A549 (cell line): ENCODE measurements at regions not wholly inside any gene's neighbourhood (a gene's known extent, or its start where the extent isn't known, plus 50 kb on each side); places are given as distances from the start of the nearest gene placed in this dataset.

Source experiments
- BHLHE40 ChIP-seq: IDR thresholded peaks from 2 replicates; pipeline ENCODE4 v1.6.1; 2012; ENCODE audit warnings: low read depth, low read length, inconsistent platforms
- CEBPB ChIP-seq, 2 experiments: fragments of >200 bp in 1 of 2; sonication (Bioruptor Twin) in 1 of 2; formaldehyde crosslinking in 1 of 2; IDR thresholded peaks; 2 replicates each; pipeline ENCODE4 v1.6.1; 2012 to 2016
- CTCF ChIP-seq: fragments of >200 bp; sonication (Bioruptor Twin); formaldehyde crosslinking; IDR thresholded peaks from 3 replicates; pipeline ENCODE4 v1.5.1; 2016
- EHMT2 ChIP-seq: fragments of 200-600 bp; sonication (generic); IDR thresholded peaks from 2 replicates; pipeline ENCODE4 v1.6.1; 2016; ENCODE audit warnings: antibody characterized with exemption, low read depth, mild to moderate bottlenecking, moderate library complexity
- NFE2L2 ChIP-seq: fragments of 150-350 bp; conservative IDR thresholded peaks from 2 replicates; pipeline ENCODE4 v1.6.1; 2014; ENCODE audit warnings: low read length
- PHF8 ChIP-seq: fragments of 200-600 bp; sonication (generic); IDR thresholded peaks from 2 replicates; pipeline ENCODE4 v1.6.1; 2016; ENCODE audit warnings: low read depth, mild to moderate bottlenecking, antibody characterized with exemption, moderate library complexity, borderline replicate concordance
- POLR2A ChIP-seq: IDR thresholded peaks from 2 replicates; pipeline ENCODE4 v1.6.1; 2012; ENCODE audit warnings: mild to moderate bottlenecking, low read length
- RAD21 ChIP-seq, 2 experiments: fragments of >200 bp in 1 of 2; sonication (Bioruptor Twin) in 1 of 2; formaldehyde crosslinking in 1 of 2; IDR thresholded peaks in 1 of 2; conservative IDR thresholded peaks in 1 of 2; 2 replicates in 1 of 2; 3 replicates in 1 of 2; pipeline ENCODE4 v1.6.1; 2012 to 2018; ENCODE audit warnings: inconsistent platforms in 1 of 2

- TF ChIP-seq POLR2A, result no peak
- no peak for TF ChIP-seq RAD21 (conservative IDR thresholded peaks at IDR 0.05 in 1 of 2, IDR thresholded peaks at IDR 0.05 in 1 of 2)
- no peak for TF ChIP-seq NFE2L2
- TF ChIP-seq BHLHE40, result no peak
- TF ChIP-seq PHF8, result no peak
- TF ChIP-seq EHMT2, result no peak
- no peak for TF ChIP-seq CEBPB (IDR thresholded peaks at IDR 0.05)
- TF ChIP-seq CTCF, result no peak
Measured at GRCh38 chr18:39178166-39178565, 1612.6 kb upstream of the CELF4 start.
